GM20431 (cell line): ENCODE measurements at regions not wholly inside any gene's neighbourhood (a gene's known extent, or its start where the extent isn't known, plus 50 kb on each side); places are given as distances from the start of the nearest gene placed in this dataset.
"Not testable (repeated sequence)": the region's sequence is repeated elsewhere in the genome, so short reads cannot be mapped to it uniquely, and the experiment has no call there.

Experiments
- in situ Hi-C: fragments of 300-500 bp; cut with MseI, MboI; formaldehyde crosslinking; loops from one replicate; pipeline ENCODE4 v1.15.0; 2020; ENCODE audit warnings: low sequenced_read_pairs; ENCODE audit not compliant: unreplicated experiment

DNA sequence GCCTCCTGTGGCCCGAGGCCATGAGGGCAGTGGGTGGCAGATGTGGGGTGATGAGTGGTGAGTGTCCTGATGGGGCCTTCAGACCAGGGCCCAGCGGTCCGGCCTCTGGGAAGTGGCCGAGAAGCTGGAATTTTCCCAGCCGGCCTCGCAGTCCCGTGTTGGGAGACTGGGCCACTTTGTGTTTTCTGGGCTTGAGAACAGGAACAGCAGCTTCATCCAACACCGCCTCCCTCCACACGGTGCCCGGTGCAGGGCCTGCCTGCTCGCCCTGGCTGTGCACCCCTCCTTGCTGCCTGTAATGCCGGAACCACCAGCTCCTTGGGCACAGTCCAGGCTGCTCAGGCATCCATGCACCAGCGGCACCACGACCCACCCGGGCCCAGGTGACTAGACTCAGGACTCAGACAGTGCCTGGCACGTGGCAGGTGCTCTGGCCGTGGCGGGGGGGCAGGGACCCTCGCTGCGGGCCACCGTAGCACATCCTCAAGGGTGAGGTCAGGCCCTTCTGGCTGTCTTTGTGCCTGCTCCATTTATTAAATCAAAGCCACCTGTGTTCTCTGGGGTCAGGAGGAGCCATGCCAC is 194.7 kb downstream of the BANP start:
- in situ Hi-C loops = not testable (repeated sequence)

DNA sequence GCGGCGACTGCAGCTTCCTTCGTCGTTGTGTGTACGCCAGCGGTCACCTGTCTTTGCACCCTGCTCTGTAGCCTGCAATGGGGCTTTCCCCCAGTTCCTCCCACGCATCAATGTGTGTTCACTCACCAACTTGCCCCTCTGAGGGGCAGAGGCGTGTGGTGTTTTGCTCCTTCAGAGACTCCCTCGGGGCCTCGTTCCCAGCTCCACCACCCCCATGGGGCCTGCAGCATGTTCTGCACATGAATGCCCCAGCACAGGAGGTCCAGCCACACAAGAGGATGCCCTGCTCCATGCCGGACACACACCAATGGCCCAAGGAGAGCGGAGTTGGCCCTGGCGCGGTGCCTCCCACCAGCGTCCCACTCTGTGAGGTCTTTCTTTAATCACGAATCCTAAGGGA is 196.8 kb downstream of the BANP start:
- in situ Hi-C loops = not testable (repeated sequence)

DNA sequence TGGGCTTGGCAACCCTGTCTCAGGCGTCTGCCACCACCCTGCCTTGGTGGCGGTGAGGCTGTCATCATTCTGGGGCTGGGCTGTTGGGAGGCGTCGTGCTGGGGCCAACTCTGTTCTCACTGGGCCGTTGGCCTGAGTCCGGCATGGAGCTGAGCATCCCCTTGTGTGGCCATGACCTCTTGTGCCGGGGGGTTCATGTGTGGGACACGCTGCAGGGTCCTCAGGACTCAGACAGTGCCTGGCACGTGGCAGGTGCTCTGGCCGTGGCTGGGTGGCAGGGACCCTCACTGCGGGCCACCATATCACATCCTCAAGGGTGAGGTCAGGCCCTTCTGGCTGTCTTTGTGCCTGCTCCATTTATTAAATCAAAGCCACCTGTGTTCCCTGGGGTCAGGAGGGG is 197.4 kb downstream of the BANP start:
- in situ Hi-C loops = not testable (repeated sequence)

DNA sequence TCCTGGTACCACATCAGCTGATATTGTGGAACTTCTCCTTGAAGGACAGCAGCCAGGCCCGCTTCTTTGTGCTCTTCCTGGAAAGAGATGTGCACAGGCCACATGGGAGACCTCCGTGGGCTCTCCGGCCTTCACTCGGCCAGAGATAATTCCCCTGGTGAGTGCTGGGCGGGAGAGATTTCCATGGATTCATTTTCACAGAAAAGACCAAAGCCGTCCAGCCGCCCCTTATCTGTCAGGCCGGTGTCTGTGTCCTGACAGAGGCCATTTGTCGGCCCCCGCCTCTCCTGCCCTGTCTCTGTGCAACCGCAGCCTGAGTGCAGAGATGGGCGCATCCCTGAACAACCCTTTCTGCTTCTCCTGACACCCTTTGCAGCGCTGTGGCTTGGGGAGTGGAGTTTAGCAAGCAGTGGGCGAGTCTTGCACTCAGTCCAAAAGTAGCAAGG is 197.9 kb downstream of the BANP start:
- in situ Hi-C loops = not testable (repeated sequence)

DNA sequence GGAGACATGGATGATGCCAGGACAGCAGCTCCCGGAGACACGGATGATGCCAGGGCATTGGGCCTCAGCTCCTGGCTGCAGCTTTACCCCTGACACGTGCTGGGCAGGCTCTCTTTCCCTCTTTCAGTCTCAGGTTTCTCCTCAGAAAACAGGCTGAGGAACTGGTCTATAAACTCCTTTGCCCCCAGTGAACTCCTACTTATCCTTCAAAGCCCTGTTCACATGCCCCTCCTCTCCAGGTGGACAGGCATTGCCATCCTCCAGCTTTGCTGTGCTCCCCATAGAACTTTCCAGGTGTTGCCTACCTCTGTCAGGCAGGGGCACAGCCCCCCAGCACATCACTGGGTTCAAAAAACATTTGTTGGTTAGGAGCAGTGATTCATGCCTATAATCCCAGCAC is 198.4 kb downstream of the BANP start:
- in situ Hi-C loops = not testable (repeated sequence)

DNA sequence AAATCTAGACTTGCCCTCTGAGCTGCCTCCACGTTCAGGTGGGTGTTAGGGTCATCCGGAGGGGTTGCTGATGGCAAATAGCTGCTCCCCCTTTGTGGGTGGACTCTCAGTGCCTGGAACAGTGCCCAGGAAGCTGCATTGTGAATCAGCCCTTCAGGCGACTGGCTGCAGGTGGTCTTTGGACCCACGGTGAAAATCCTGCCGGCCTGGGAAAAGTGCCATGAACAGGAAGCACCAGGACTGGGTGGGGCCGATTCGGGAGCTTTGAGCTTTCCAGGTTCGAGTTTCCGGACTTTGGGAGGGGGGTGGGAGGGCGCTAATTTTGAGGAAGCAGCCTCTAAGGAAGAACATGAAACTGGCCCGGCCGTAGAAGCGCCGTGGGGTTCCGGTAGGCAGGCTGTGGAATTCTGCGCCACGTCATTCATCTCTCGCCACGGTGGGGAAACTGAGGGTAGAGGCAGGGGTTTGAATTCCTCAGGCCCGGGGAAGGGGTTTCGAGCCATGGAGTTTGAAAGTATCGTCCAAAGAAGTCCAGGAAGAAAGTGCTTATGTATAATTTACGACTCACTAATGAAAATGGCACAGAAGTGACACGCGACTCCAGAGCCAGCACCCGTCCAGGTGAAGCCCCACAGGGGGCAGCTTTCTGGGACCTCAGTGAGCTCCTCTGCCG is 199.4 kb downstream of the BANP start:
- in situ Hi-C loops = not testable (repeated sequence)

DNA sequence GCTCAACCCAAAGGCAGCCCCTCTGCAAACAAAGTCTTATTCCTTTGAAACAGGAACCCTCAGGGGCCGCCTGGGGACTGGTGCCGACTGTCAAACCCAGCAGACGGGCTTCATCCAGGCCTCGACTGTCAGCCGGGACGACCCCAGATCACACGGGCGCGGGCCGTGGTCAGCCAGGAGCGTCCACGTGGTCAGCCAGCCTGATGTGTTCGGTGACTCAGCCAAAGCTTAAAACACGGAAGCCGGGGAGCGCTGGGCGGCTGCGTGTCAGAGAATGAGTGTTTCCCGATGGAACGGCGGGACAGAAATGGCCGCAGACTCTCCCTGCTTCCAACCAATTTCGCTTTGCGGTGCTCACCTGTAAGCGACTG is 199.9 kb downstream of the BANP start:
- in situ Hi-C loops = not testable (repeated sequence)

DNA sequence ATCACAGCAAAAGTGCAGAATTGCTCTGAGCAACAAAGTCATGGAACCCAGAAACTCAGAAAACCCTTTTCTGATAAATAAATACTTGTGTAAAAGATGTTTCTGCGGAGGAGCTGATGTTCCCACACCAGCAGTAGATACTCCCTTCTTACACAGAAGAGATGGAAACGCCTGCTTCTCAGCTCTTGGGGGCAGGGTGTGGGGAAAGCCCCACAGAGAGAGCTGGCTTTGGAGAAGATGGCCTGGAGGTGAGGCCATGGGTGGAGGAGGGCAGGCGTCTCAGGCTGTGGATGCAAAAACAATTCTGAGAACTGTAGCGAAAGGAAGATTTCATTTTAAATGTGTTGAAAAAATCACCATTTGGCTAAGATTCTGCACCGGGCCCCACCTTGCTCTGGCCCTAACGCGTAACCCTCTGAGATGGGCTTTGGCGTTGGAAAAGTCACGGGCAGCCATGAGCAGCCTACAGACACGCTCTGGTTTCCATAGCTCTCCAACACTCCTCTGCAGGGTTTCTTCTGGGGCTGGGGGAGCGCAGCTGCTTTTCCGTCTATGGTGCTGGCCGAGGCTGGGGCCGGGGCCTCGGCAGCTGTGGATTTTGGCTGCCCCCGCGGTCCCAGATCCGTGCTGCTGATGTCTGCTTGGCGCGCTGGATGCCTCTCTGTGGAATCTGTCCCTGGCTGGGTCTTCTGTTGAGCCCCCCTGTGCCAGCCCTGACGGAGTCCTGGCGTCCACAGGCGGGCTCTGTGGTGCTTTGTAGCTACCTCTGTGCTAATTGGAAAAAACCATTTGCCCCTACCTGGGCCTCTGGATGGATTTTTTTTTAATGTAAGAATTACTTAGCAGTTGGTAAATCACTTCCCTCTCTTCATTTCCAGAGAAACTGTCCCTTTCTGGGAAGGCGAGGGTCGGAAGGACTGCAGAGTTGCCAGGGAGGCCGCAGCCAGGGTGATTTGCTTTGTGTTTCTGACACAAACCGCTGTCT is 200.9 kb downstream of the BANP start:
- in situ Hi-C loops = not testable (repeated sequence)

DNA sequence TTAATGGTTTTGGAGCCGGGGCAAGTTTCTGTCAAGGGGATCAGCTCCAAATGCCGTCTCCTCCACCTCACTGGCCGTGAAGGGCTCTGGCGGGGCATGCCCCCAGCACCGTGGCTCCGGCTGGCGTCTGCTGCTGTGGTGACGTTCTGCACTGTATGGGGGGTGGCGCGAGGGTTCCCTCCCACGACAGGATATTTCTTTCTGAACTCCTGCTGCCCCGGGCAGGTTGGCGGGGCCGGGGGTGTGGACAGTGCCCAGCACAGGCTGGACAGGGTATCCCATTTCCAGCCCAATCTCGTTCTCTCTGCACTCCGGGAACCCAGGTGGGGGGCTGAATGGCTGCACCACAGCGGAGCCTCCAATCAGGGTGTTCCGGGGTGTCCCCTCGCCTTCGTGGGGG is 201.6 kb downstream of the BANP start:
- in situ Hi-C loops = not testable (repeated sequence)

DNA sequence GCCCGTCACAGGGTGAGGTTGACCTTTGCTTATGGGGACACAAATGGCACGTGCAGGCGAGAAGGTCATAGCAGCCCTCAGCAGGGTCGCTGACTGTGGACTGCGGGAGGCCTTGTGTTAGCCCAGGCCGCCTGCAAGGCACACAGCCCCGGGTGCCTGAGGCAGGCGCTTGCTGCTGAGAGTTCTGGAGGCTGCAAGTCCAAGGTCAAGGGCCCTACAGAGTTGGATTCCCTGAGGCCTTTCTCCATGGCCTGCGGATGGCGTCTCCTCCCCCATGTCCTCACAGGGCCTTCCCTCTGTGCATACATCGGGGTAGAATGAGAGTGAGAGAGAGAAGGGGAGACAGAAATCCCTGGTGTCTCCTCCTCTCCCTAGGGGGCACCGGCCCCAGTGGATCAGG is 202.3 kb downstream of the BANP start:
- in situ Hi-C loops = not testable (repeated sequence)

DNA sequence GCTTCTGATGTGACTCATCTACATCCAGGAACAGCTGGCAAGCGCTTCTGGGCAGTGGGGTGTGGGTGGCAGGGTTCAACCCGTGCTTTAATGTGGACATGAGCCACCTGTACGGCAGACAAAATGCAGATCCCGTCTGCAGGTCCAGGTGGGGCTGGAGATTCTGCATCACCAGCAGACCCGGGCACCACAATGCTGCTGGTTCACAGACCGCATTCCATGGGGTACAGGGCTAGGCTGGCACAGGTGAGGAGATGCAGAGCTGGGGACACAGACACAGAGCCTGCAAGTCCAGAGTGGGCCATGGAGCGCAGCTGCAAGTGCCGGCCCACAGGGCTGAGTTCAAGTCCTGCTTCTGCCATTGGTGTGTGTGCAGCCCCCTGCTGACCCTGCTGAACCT is 203.7 kb downstream of the BANP start:
- in situ Hi-C loops = not testable (repeated sequence)

DNA sequence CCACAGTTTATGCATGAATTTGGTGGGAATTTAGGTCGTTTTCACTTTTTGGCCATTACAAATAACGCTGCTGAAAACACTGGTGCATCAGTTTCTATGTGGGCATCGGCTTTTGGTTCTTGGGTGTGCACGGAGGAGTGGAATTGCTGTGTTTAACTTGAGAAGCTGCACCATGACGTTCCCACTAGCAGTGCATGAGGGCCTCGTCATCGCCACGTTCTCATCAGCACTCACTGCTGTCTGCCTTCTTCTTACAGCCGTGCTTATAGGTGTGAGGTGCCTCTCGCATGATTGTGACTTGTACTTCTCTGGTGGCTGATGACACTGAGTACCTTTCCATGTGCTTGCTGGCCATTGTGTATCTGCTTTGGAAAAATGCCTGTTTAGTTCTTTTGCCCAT is 204.4 kb downstream of the BANP start:
- in situ Hi-C loops = not testable (repeated sequence)

DNA sequence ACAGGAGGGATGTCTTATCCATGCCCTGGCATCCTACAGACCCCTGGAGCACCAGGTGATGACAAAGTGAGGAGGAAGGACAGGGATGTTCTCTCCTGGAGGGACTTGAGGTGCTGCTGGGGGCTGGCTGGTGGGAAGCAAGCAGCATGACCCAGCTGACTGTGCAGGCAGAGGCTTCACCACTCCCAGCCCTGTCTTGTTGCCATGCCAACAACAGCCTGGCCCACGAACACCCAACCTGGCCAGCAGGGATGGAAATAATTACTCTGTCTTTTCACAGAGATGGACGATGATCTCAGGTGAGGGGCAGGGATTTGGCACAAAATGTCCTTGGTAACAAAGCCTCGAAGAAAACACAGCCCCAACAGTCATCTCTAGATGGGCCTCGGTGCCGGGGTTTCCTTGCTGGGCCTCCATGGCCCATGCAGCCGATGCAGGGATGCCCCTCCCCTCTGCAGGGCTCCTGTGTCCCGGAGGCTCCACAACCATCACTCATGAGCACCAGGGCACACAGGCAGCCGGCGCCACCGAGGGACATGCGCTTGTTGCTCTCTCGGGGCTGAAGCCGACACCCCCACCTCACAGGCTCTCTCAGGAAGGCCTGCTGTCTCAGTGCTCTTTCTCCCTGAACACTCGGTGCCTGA is 205.5 kb downstream of the BANP start:
- in situ Hi-C loops = not testable (repeated sequence)

DNA sequence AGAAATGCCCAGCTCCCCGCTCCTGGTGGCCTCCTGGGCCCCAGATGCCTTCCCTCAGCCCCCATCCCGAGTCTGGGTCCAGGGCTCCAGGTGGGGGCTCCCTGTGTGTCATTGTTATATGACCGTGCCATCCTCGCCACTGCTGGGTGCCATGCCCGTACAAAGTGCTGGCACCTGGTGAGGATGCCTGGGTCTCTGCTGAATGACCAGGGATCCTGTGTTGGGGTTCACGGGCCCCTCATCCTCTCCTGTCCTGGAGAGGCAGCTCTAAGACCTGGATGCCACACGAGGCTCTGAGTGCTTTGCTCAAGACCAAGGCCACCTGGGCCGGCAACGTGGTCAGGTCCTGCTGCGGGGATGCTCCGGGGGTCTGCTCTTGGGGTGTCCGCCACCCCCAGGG is 206.5 kb downstream of the BANP start:
- in situ Hi-C loops = not testable (repeated sequence)

DNA sequence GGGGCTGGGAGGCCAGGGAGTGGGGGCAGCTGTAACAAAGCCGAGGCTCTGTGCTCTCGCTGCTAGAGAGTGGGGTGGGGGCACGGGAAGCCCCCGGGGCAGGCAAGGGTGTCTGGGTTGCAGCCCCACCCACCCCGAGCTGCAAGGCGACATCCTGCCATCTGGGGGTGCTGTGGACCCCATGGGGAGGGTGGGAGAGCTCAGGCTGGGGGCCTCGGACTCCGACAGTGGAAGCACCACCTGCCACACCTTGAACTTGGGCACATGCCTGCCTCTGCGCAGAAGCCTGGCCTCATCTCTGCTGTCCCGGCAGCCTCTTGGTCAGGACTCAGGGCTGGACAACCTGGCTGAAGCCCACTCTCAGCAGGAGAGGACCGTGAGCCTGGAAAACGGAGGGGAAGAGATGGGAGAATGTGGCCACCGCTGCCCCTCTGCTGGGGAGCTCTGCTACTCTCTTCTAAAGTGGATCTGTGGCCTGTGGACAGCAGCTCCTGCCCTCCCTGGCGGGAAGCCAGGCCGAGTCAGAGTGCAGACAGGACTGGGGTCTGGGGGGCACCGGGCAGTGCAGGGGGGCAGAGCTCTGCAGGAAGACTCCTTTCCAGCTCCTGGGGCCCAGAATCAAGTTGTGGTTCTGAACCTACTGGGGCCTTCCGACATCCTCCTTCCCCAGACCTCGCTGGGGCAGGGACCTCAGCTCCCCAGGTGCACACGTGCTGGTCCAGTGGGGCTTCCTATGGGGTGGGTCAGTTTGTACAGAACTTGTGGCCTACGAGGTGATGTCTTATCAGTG is 207.2 kb downstream of the BANP start:
- in situ Hi-C loops = not testable (repeated sequence)

DNA sequence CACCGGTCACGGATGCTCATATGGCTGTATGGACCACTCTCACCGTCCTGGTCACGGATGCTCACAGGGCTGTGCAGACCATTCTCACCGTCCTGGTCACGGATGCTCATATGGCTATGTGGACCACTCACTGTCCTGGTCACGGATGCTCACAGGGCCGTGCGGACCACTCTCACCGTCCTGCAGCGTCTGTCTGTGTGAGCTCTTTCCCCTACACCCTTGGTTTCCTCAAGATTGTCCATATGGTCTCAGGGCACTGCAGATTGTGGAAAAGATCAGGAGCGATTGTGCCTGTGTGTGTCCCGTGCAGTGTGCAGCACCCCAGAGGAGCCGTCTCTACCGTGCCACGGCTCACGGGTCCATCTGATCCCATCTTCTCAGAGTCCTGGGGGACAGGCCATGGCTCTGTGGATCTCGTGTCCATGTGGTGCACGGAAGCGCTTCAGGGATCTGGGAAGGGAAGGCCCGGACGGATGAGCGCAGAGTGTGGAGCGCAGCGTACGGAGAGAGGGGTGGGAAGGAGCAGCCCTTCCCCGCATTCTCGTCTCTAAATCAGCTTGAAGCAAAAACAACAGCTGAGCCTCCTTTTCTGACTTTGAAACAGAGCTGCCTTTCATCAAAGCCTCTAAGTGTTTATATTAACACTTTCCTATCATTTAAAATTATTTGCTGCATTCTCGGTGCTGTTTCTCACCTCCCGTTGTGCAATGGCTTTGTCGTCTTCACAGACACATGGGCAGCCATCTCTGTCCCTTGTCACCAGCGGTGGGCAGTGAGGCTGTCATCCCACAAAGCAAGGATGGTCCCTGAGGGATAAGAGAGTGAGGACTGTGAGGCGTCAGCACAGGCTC is 208.0 kb downstream of the BANP start:
- in situ Hi-C loops = not testable (repeated sequence)

DNA sequence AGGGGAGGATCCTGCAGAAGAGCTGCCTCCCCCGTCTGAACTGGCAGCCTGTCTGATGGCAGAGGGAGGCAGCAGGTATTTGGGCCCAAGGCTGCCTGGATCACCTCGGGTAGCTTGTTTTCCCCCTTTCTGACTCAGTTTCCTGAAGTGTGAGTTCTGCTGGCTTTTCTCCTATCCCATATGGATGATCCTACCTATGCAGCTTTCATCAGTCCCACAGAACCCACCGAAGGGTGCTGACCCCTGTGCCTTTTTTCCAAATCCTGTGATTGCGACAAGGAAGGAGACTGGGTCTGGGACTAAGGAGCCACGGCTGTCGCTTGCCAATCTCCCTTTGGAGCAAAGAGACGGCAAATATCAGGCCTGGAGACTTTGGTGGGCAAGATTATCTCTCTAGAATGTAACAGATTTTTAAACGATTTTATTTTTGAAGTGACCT is 208.7 kb downstream of the BANP start:
- in situ Hi-C loops = not testable (repeated sequence)

DNA sequence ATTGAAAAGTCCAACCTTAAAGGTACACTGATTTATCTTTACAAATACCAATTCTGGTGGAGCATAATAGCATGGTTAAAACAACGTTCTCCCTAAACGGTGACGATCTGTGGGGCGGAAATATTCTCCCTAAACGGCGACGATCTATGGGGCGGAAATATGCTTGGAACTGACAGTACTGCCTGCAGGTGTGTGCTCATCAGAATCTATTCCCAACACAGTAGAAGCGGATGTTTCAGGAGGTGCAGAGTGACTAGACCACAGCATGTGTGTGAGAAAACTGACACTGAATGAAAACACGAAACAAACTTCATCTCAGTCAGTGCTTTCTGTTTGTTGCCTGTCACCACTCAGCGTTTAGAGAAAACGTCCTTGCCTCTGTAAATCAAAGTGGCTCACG is 210.0 kb downstream of the BANP start:
- in situ Hi-C loops = not testable (repeated sequence)
